Activated gamma-delta T cell treated with Interleukin-2 at 50 U/mL for 16 hours (primary cell): ENCODE measurements at regions not wholly inside any gene's neighbourhood (a gene's known extent, or its start where the extent isn't known, plus 50 kb on each side); places are given as distances from the start of the nearest gene placed in this dataset.

Experiments
- DNase-seq: peaks from one replicate; pipeline ENCODE4 v3.0.0-alpha.2; 2020

GRCh38 chr12:126551869-126552268, 1486.6 kb downstream of the AACS start:
- DNase-seq, result no peak

- no peak for DNase-seq
Observed at GRCh38 chr12:126554625-126555024, 1489.4 kb downstream of the AACS start.

- DNase-seq, result no peak
Observed at GRCh38 chr12:126557659-126558058, 1492.4 kb downstream of the AACS start.

GRCh38 chr12:126558219-126558618, 1493.0 kb downstream of the AACS start:
- DNase-seq, result no peak

GRCh38 chr12:126558810-126559209, 1493.6 kb downstream of the AACS start:
- no peak for DNase-seq

GRCh38 chr12:126567016-126567415, 1501.8 kb downstream of the AACS start:
- no peak for DNase-seq

GRCh38 chr12:126569706-126570105, 1504.5 kb downstream of the AACS start:
- DNase-seq, result no peak

GRCh38 chr12:126570566-126570965, 1505.3 kb downstream of the AACS start:
- DNase-seq, result no peak

GRCh38 chr12:126572170-126572569, 1506.9 kb downstream of the AACS start:
- DNase-seq, result no peak

GRCh38 chr12:126581655-126582054, 1516.4 kb downstream of the AACS start:
- DNase-seq, result no peak

- no peak for DNase-seq
Observed at GRCh38 chr12:126582231-126582630, 1517.0 kb downstream of the AACS start.

GRCh38 chr12:126588586-126589249, 1523.5 kb downstream of the AACS start:
- DNase-seq, result no peak

- DNase-seq, result no peak
Observed at GRCh38 chr12:126591533-126591932, 1526.3 kb downstream of the AACS start.

GRCh38 chr12:126601184-126602170, 1536.2 kb downstream of the AACS start:
- DNase-seq, result no peak

- no peak for DNase-seq
Observed at GRCh38 chr12:126602612-126603011, 1537.4 kb downstream of the AACS start.

- no peak for DNase-seq
Observed at GRCh38 chr12:126607157-126607556, 1541.9 kb downstream of the AACS start.

- DNase-seq, result no peak
Observed at GRCh38 chr12:126607867-126608266, 1542.6 kb downstream of the AACS start.

- DNase-seq, result no peak
Observed at GRCh38 chr12:126608607-126609175, 1543.5 kb downstream of the AACS start.

- DNase-seq, result no peak
Observed at GRCh38 chr12:126616441-126616840, 1551.2 kb downstream of the AACS start.

- no peak for DNase-seq
Observed at GRCh38 chr12:126617312-126617711, 1552.1 kb downstream of the AACS start.

GRCh38 chr12:126627596-126627995, 1562.4 kb downstream of the AACS start:
- DNase-seq, result no peak

GRCh38 chr12:126636821-126637220, 1571.6 kb downstream of the AACS start:
- DNase-seq, result no peak

- no peak for DNase-seq
Observed at GRCh38 chr12:126644236-126645020, 1579.2 kb downstream of the AACS start.
